Tibial nerve (tissue), 3 donors: ENCODE measurements at regions not wholly inside any gene's neighbourhood (a gene's known extent, or its start where the extent isn't known, plus 50 kb on each side); places are given as distances from the start of the nearest gene placed in this dataset.

Experiments
- CTCF ChIP-seq, 5 experiments: fragments of 200-600 bp in 3 of 5; fragments of 450-650 bp in 2 of 5; sonication (generic) in 3 of 5; IDR thresholded peaks; one replicate each; pipeline ENCODE4 v1.5.1; 2016 to 2019; ENCODE audit warnings: antibody characterized with exemption in 5 of 5, mild to moderate bottlenecking in 3 of 5, moderate library complexity in 2 of 5
- POLR2A ChIP-seq, 2 donors: fragments of 450-650 bp; IDR thresholded peaks; one replicate each; pipeline ENCODE4 v1.6.1; 2017; ENCODE audit warnings: antibody characterized with exemption in 2 of 2, mild to moderate bottlenecking in 2 of 2, moderate library complexity in 2 of 2

GRCh38 chr18:24995056-24995455 is 356.9 kb downstream of the ZNF521 start:
- no peak for TF ChIP-seq CTCF (IDR thresholded peaks at IDR 0.05)
- TF ChIP-seq POLR2A (IDR thresholded peaks at IDR 0.05) = no peak
